ENCODE measurements at regions not wholly inside any gene's neighbourhood (a gene's known extent, or its start where the extent isn't known, plus 50 kb on each side); places are given as distances from the start of the nearest gene placed in this dataset.
A peak's percentile ranks its signal among the peaks of the same experiment; 100 is the strongest.
"Not testable (repeated sequence)": the region's sequence is repeated elsewhere in the genome, so short reads cannot be mapped to it uniquely, and the experiment has no call there.

GRCh38 chr14:53375599-53375998 lies 222.5 kb upstream of the DDHD1 start:
- H3K4me1 ChIP-seq (ENCODE audit: control insufficient read depth in 3 of 3, insufficient read depth in 3 of 3, low read length in 3 of 3) = no peaks in the 10 kb centered on the region
- no peaks in the 10 kb centered on the region for H3K9me3 ChIP-seq (ENCODE audit: control insufficient read depth in 3 of 3, low read length in 3 of 3)
- no peak overlapping the region for H3K9ac ChIP-seq (ENCODE audit: low read depth in 1 of 3, low read length in 3 of 3)

GRCh38 chr14:53368711-53369201 lies 215.6 kb upstream of the DDHD1 start:
- Histone ChIP-seq H3K9ac (ENCODE audit: low read depth in 1 of 3, low read length in 3 of 3) (no peak overlapping the region), H3K4me1 (ENCODE audit: control insufficient read depth in 3 of 3, insufficient read depth in 3 of 3, low read length in 3 of 3) (peaks cover 0 to 4% (median 0%) of the 10 kb centered on the region in 3 donors), H3K36me3 (ENCODE audit: control insufficient read depth in 3 of 3, insufficient read depth in 3 of 3, low read length in 3 of 3) (no peaks in the 10 kb centered on the region), H3K27ac (ENCODE audit: low read depth, low read length) (peak overlapping the region; percentile 66), H3K9me3 (ENCODE audit: control insufficient read depth in 3 of 3, low read length in 3 of 3) (no peaks in the 10 kb centered on the region), H3K27me3 (ENCODE audit: control insufficient read depth in 3 of 3, insufficient read depth in 3 of 3, low read length in 3 of 3) (no peaks in the 10 kb centered on the region), H3K4me3 (ENCODE audit: low read length in 3 of 3) (no peak overlapping the region)

More at GRCh38 chr14:53375599-53375998, 222.5 kb upstream of the DDHD1 start:
- H3K36me3 ChIP-seq (ENCODE audit: control insufficient read depth in 3 of 3, insufficient read depth in 3 of 3, low read length in 3 of 3) = no peaks in the 10 kb centered on the region
- H3K27me3 ChIP-seq (ENCODE audit: control insufficient read depth in 3 of 3, insufficient read depth in 3 of 3, low read length in 3 of 3) = no peaks in the 10 kb centered on the region
- H3K27ac ChIP-seq (ENCODE audit: low read depth, low read length) = no peak overlapping the region
- no peak overlapping the region for H3K4me3 ChIP-seq (ENCODE audit: low read length in 3 of 3)

- Histone ChIP-seq H3K27me3 (ENCODE audit: control insufficient read depth in 3 of 3, insufficient read depth in 3 of 3, low read length in 3 of 3) (no peaks in the 10 kb centered on the region), H3K9ac (ENCODE audit: low read depth in 1 of 3, low read length in 3 of 3) (no peak overlapping the region), H3K36me3 (ENCODE audit: control insufficient read depth in 3 of 3, insufficient read depth in 3 of 3, low read length in 3 of 3) (no peaks in the 10 kb centered on the region), H3K27ac (ENCODE audit: low read depth, low read length) (peak overlapping the region; percentile 66), H3K9me3 (ENCODE audit: control insufficient read depth in 3 of 3, low read length in 3 of 3) (no peaks in the 10 kb centered on the region), H3K4me3 (ENCODE audit: low read length in 3 of 3) (peak overlapping the region in 1 of 3 donors; percentile 33), H3K4me1 (ENCODE audit: control insufficient read depth in 3 of 3, insufficient read depth in 3 of 3, low read length in 3 of 3) (peaks cover 0 to 4% (median 0%) of the 10 kb centered on the region in 3 donors)
Observed at GRCh38 chr14:53368066-53368465, 214.9 kb upstream of the DDHD1 start.

GRCh38 chr14:53367644-53368026 lies 214.5 kb upstream of the DDHD1 start:
- H3K9me3 ChIP-seq (ENCODE audit: control insufficient read depth in 3 of 3, low read length in 3 of 3) = no peaks in the 10 kb centered on the region
- H3K4me3 ChIP-seq (ENCODE audit: low read length in 3 of 3) = peak overlapping the region in 1 of 3 donors; percentile 33
- no peaks in the 10 kb centered on the region for H3K27me3 ChIP-seq (ENCODE audit: control insufficient read depth in 3 of 3, insufficient read depth in 3 of 3, low read length in 3 of 3)
- peaks cover 0 to 4% (median 0%) of the 10 kb centered on the region in 3 donors for H3K4me1 ChIP-seq (ENCODE audit: control insufficient read depth in 3 of 3, insufficient read depth in 3 of 3, low read length in 3 of 3)
- H3K9ac ChIP-seq (ENCODE audit: low read depth in 1 of 3, low read length in 3 of 3) = no peak overlapping the region
- no peaks in the 10 kb centered on the region for H3K36me3 ChIP-seq (ENCODE audit: control insufficient read depth in 3 of 3, insufficient read depth in 3 of 3, low read length in 3 of 3)
- H3K27ac ChIP-seq (ENCODE audit: low read depth, low read length) = peak overlapping the region; percentile 66

DNA sequence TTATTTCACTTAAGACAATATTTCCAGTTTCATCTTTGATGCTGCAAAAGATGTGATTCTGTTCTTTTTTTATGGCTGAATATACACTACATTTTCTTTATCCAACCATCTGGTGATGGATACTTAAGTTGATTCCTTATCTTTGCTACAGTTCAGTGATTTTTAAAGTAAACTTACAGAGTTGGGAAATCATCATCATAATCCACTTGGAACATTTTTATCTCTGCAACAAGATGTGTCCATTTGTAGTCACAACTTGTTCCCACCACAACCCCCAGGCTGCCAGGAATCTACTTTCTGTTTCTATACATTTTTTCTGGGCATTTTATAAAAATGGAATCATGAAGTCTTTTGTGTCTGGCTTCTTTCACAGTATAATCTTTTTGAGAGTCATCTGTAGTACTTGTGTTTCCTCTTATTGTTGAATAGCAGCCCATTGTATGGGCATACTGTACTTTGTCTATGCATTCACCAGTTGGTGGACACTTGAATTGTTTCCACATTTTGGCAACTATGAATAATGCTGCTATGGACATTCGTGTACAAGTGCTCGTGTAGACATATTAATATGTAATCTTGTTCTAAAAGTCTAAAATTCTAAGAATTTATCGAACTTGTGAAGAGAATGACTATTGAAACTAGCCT lies 212.5 kb upstream of the DDHD1 start:
- no peak overlapping the region for H3K9ac ChIP-seq (ENCODE audit: low read depth in 1 of 3, low read length in 3 of 3)
- no peak overlapping the region for H3K4me3 ChIP-seq (ENCODE audit: low read length in 3 of 3)
- H3K27me3 ChIP-seq (ENCODE audit: control insufficient read depth in 3 of 3, insufficient read depth in 3 of 3, low read length in 3 of 3) = no peaks in the 10 kb centered on the region
- peaks cover 0 to 4% (median 0%) of the 10 kb centered on the region in 3 donors for H3K4me1 ChIP-seq (ENCODE audit: control insufficient read depth in 3 of 3, insufficient read depth in 3 of 3, low read length in 3 of 3)
- no peaks in the 10 kb centered on the region for H3K9me3 ChIP-seq (ENCODE audit: control insufficient read depth in 3 of 3, low read length in 3 of 3)
- no peak overlapping the region for H3K27ac ChIP-seq (ENCODE audit: low read depth, low read length)
- no peaks in the 10 kb centered on the region for H3K36me3 ChIP-seq (ENCODE audit: control insufficient read depth in 3 of 3, insufficient read depth in 3 of 3, low read length in 3 of 3)

DNA sequence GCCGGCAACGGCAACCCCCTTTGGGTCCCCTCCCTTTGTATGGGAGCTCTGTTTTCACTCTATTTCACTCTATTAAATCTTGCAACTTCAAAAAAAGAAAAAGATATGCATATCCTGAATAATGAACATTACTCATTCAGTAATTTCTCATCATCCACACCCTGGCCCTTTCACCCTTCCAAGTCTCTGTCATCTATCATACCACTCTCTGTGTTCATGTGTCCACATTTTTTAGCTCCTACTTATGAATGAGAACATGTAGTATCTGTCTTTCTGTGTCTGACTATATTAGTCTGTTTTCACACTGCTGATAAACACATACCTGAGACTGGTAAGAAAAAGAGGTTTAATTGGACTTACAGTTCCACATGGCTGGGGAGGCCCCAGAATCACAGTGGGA lies 209.8 kb upstream of the DDHD1 start:
- not testable (repeated sequence) for H3K4me3 ChIP-seq (ENCODE audit: low read length in 3 of 3); H3K36me3 ChIP-seq (ENCODE audit: control insufficient read depth in 3 of 3, insufficient read depth in 3 of 3, low read length in 3 of 3); H3K9me3 ChIP-seq (ENCODE audit: control insufficient read depth in 3 of 3, low read length in 3 of 3); H3K27ac ChIP-seq (ENCODE audit: low read depth, low read length); H3K4me1 ChIP-seq (ENCODE audit: control insufficient read depth in 3 of 3, insufficient read depth in 3 of 3, low read length in 3 of 3); H3K27me3 ChIP-seq (ENCODE audit: control insufficient read depth in 3 of 3, insufficient read depth in 3 of 3, low read length in 3 of 3); H3K9ac ChIP-seq (ENCODE audit: low read depth in 1 of 3, low read length in 3 of 3)

GRCh38 chr14:53360829-53361228 lies 207.7 kb upstream of the DDHD1 start:
- no peaks in the 10 kb centered on the region for H3K4me1 ChIP-seq (ENCODE audit: control insufficient read depth in 3 of 3, insufficient read depth in 3 of 3, low read length in 3 of 3)
- no peaks in the 10 kb centered on the region for H3K9me3 ChIP-seq (ENCODE audit: control insufficient read depth in 3 of 3, low read length in 3 of 3)
- no peaks in the 10 kb centered on the region for H3K27me3 ChIP-seq (ENCODE audit: control insufficient read depth in 3 of 3, insufficient read depth in 3 of 3, low read length in 3 of 3)
- no peak overlapping the region for H3K27ac ChIP-seq (ENCODE audit: low read depth, low read length)
- no peak overlapping the region for H3K4me3 ChIP-seq (ENCODE audit: low read length in 3 of 3)
- H3K36me3 ChIP-seq (ENCODE audit: control insufficient read depth in 3 of 3, insufficient read depth in 3 of 3, low read length in 3 of 3) = no peaks in the 10 kb centered on the region
- H3K9ac ChIP-seq (ENCODE audit: low read depth in 1 of 3, low read length in 3 of 3) = no peak overlapping the region

DNA sequence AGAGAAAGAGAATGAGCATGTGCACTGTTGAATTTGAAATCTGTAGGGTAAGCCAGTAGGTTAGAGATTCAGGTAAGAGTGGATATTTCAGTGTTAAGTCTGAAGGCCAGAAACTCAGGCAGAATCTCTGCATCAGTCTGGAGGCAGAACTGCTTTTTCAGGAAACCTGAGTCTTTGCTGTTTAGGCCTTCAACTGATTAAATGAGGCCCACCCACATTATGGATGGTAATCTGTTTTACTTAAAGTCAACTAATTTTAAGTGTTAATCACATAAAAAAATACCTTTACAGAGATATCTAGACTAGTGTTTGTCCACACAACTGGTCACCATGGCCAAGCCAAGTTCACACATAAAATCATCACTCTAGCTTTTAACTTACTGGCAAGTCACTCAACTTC lies 205.0 kb upstream of the DDHD1 start:
- Histone ChIP-seq H3K4me3 (ENCODE audit: low read length in 3 of 3) (no peak overlapping the region), H3K4me1 (ENCODE audit: control insufficient read depth in 3 of 3, insufficient read depth in 3 of 3, low read length in 3 of 3) (no peaks in the 10 kb centered on the region), H3K36me3 (ENCODE audit: control insufficient read depth in 3 of 3, insufficient read depth in 3 of 3, low read length in 3 of 3) (no peaks in the 10 kb centered on the region), H3K9ac (ENCODE audit: low read depth in 1 of 3, low read length in 3 of 3) (no peak overlapping the region), H3K9me3 (ENCODE audit: control insufficient read depth in 3 of 3, low read length in 3 of 3) (no peaks in the 10 kb centered on the region), H3K27ac (ENCODE audit: low read depth, low read length) (no peak overlapping the region), H3K27me3 (ENCODE audit: control insufficient read depth in 3 of 3, insufficient read depth in 3 of 3, low read length in 3 of 3) (no peaks in the 10 kb centered on the region)

- Histone ChIP-seq H3K36me3 (ENCODE audit: control insufficient read depth in 3 of 3, insufficient read depth in 3 of 3, low read length in 3 of 3) (no peaks in the 10 kb centered on the region), H3K27ac (ENCODE audit: low read depth, low read length) (no peak overlapping the region), H3K9ac (ENCODE audit: low read depth in 1 of 3, low read length in 3 of 3) (no peak overlapping the region), H3K4me1 (ENCODE audit: control insufficient read depth in 3 of 3, insufficient read depth in 3 of 3, low read length in 3 of 3) (no peaks in the 10 kb centered on the region), H3K27me3 (ENCODE audit: control insufficient read depth in 3 of 3, insufficient read depth in 3 of 3, low read length in 3 of 3) (no peaks in the 10 kb centered on the region), H3K4me3 (ENCODE audit: low read length in 3 of 3) (no peak overlapping the region), H3K9me3 (ENCODE audit: control insufficient read depth in 3 of 3, low read length in 3 of 3) (no peaks in the 10 kb centered on the region)
Observed at GRCh38 chr14:53356361-53357150, 203.4 kb upstream of the DDHD1 start.

DNA sequence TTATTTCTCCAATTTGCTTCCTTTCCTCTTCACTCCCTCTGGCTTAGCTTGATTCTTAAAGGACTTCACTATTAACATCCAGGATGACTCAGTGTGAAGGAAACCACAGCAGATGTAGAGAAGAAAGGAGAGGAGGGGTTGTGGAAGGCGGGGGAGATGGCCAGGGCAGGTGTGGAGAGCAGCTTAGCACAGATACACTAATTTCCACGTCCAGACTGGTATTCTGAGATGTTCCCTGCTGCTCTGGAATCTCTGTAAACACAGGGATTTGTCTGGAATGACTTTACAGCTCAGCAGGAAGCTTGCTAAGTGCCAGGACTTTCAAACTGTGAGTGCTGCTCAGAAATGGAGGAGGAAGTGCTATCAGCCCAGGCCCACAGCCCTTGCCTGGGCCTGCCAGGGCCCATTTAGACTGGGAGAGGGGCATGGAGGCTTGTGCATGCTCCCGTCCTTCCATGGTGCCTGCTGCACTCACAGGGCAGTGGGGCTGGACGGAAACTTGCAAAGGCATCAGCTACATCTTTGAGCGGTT lies 202.5 kb upstream of the DDHD1 start:
- no peaks in the 10 kb centered on the region for H3K9me3 ChIP-seq (ENCODE audit: control insufficient read depth in 3 of 3, low read length in 3 of 3)
- no peak overlapping the region for H3K9ac ChIP-seq (ENCODE audit: low read depth in 1 of 3, low read length in 3 of 3)
- H3K36me3 ChIP-seq (ENCODE audit: control insufficient read depth in 3 of 3, insufficient read depth in 3 of 3, low read length in 3 of 3) = no peaks in the 10 kb centered on the region
- no peaks in the 10 kb centered on the region for H3K27me3 ChIP-seq (ENCODE audit: control insufficient read depth in 3 of 3, insufficient read depth in 3 of 3, low read length in 3 of 3)
- H3K4me1 ChIP-seq (ENCODE audit: control insufficient read depth in 3 of 3, insufficient read depth in 3 of 3, low read length in 3 of 3) = no peaks in the 10 kb centered on the region
- H3K4me3 ChIP-seq (ENCODE audit: low read length in 3 of 3) = no peak overlapping the region
- no peak overlapping the region for H3K27ac ChIP-seq (ENCODE audit: low read depth, low read length)

All from skeletal muscle tissue (tissue), 3 donors.